ENCODE measurements at regions not wholly inside any gene's neighbourhood (a gene's known extent, or its start where the extent isn't known, plus 50 kb on each side); places are given as distances from the start of the nearest gene placed in this dataset.

- Histone ChIP-seq H3K9me3 (ENCODE audit: insufficient read depth, low read depth, low read length) (no peaks in the 10 kb centered on the region), H2BK120ac (ENCODE audit: insufficient read depth, low read length, poor library complexity) (no peak overlapping the region), H3K27ac (ENCODE audit: low read depth, low read length) (no peak overlapping the region), H3K4me3 (ENCODE audit: low read depth, low read length) (no peak overlapping the region), H3K18ac (ENCODE audit: low read length) (no peak overlapping the region), H3K23ac (ENCODE audit: low read length) (no peak overlapping the region), H4K8ac (ENCODE audit: low read depth, low read length) (no peak overlapping the region), H3K4me1 (ENCODE audit: control insufficient read depth in 1 of 2, insufficient read depth in 2 of 2, low read length in 2 of 2) (peaks cover 0 to 2% of the 10 kb centered on the region in 2 experiments), H2BK5ac (ENCODE audit: low read depth, low read length, poor library complexity) (no peak overlapping the region), H3K79me1 (ENCODE audit: low read length) (no peaks in the 10 kb centered on the region), H4K12ac (ENCODE audit: low read depth, low read length) (no peak overlapping the region), H3K4ac (ENCODE audit: low read depth, low read length) (no peak overlapping the region), H3K27me3 (ENCODE audit: insufficient read depth, low read length) (no peaks in the 10 kb centered on the region), H2AK5ac (ENCODE audit: low read length) (no peak overlapping the region), H3K79me2 (ENCODE audit: control insufficient read depth, insufficient read depth, low read length, poor library complexity) (no peaks in the 10 kb centered on the region), H3K9ac (ENCODE audit: low read length) (no peak overlapping the region), H3K36me3 (ENCODE audit: control insufficient read depth in 1 of 2, insufficient read depth in 2 of 2, low read length in 2 of 2) (no peaks in the 10 kb centered on the region), H2BK12ac (ENCODE audit: low read length) (no peak overlapping the region), H4K91ac (ENCODE audit: low read depth, low read length) (no peak overlapping the region), H2AFZ (ENCODE audit: insufficient read depth, low read length, poor library complexity) (no peak overlapping the region), H3K14ac (ENCODE audit: low read length) (no peak overlapping the region), H3K4me2 (ENCODE audit: low read length) (no peak overlapping the region)
- no peak for DNase-seq
- WGBS (ENCODE audit: extremely low coverage, insufficient coverage, insufficient read length) = no CpG with 5 or more reads among the region's 6 CpGs
Observed at GRCh38 chr2:192593561-192593960, 398.8 kb upstream of the TMEFF2 start.

DNA sequence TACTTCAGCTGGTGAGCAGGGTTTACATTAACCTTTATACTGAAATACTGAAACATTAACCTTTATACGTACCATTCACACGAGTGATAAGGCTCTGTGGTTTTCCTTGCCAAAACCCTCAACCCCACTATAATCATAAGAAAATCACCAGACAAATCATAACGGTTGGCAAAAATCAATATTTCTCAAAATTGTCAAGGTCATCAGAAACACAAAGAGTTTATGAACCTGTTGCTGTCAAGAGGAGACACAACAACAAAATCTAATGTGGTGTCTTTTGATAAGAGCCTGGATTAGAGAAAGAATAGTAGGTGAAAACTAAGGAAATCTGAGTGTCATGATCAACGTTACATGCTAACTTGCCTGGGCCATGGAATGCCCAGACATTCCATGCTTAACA is 396.9 kb upstream of the TMEFF2 start:
- Histone ChIP-seq H3K27me3 (ENCODE audit: insufficient read depth, low read length) (no peaks in the 10 kb centered on the region), H2AK5ac (ENCODE audit: low read length) (no peak overlapping the region), H3K4me2 (ENCODE audit: low read length) (no peak overlapping the region), H3K79me1 (ENCODE audit: low read length) (no peaks in the 10 kb centered on the region), H3K27ac (ENCODE audit: low read depth, low read length) (no peak overlapping the region), H3K14ac (ENCODE audit: low read length) (no peak overlapping the region), H4K12ac (ENCODE audit: low read depth, low read length) (no peak overlapping the region), H3K4me3 (ENCODE audit: low read depth, low read length) (no peak overlapping the region), H3K79me2 (ENCODE audit: control insufficient read depth, insufficient read depth, low read length, poor library complexity) (no peaks in the 10 kb centered on the region), H2BK120ac (ENCODE audit: insufficient read depth, low read length, poor library complexity) (no peak overlapping the region), H3K4me1 (ENCODE audit: control insufficient read depth in 1 of 2, insufficient read depth in 2 of 2, low read length in 2 of 2) (peaks cover 0 to 2% of the 10 kb centered on the region in 2 experiments), H3K9ac (ENCODE audit: low read length) (no peak overlapping the region), H3K4ac (ENCODE audit: low read depth, low read length) (no peak overlapping the region), H4K8ac (ENCODE audit: low read depth, low read length) (no peak overlapping the region), H3K23ac (ENCODE audit: low read length) (no peak overlapping the region), H2AFZ (ENCODE audit: insufficient read depth, low read length, poor library complexity) (no peak overlapping the region), H3K9me3 (ENCODE audit: insufficient read depth, low read depth, low read length) (no peaks in the 10 kb centered on the region), H2BK12ac (ENCODE audit: low read length) (no peak overlapping the region), H2BK5ac (ENCODE audit: low read depth, low read length, poor library complexity) (no peak overlapping the region), H4K91ac (ENCODE audit: low read depth, low read length) (no peak overlapping the region), H3K18ac (ENCODE audit: low read length) (no peak overlapping the region), H3K36me3 (ENCODE audit: control insufficient read depth in 1 of 2, insufficient read depth in 2 of 2, low read length in 2 of 2) (no peaks in the 10 kb centered on the region)
- no CpG with 5 or more reads among the region's 4 CpGs for WGBS (ENCODE audit: extremely low coverage, insufficient coverage, insufficient read length)
- no peak for DNase-seq

GRCh38 chr2:192585418-192585817 is 390.7 kb upstream of the TMEFF2 start:
- Histone ChIP-seq H2AFZ (ENCODE audit: insufficient read depth, low read length, poor library complexity) (no peak overlapping the region), H3K14ac (ENCODE audit: low read length) (no peak overlapping the region), H3K4ac (ENCODE audit: low read depth, low read length) (no peak overlapping the region), H3K4me2 (ENCODE audit: low read length) (no peak overlapping the region), H2BK120ac (ENCODE audit: insufficient read depth, low read length, poor library complexity) (no peak overlapping the region), H3K79me1 (ENCODE audit: low read length) (no peaks in the 10 kb centered on the region), H3K9ac (ENCODE audit: low read length) (no peak overlapping the region), H4K8ac (ENCODE audit: low read depth, low read length) (no peak overlapping the region), H3K18ac (ENCODE audit: low read length) (no peak overlapping the region), H4K12ac (ENCODE audit: low read depth, low read length) (no peak overlapping the region), H4K91ac (ENCODE audit: low read depth, low read length) (no peak overlapping the region), H3K9me3 (ENCODE audit: insufficient read depth, low read depth, low read length) (no peaks in the 10 kb centered on the region), H3K4me3 (ENCODE audit: low read depth, low read length) (no peak overlapping the region), H3K36me3 (ENCODE audit: control insufficient read depth in 1 of 2, insufficient read depth in 2 of 2, low read length in 2 of 2) (no peaks in the 10 kb centered on the region), H2AK5ac (ENCODE audit: low read length) (no peak overlapping the region), H3K27me3 (ENCODE audit: insufficient read depth, low read length) (no peaks in the 10 kb centered on the region), H3K23ac (ENCODE audit: low read length) (no peak overlapping the region), H2BK12ac (ENCODE audit: low read length) (no peak overlapping the region), H2BK5ac (ENCODE audit: low read depth, low read length, poor library complexity) (no peak overlapping the region), H3K4me1 (ENCODE audit: control insufficient read depth in 1 of 2, insufficient read depth in 2 of 2, low read length in 2 of 2) (no peaks in the 10 kb centered on the region), H3K79me2 (ENCODE audit: control insufficient read depth, insufficient read depth, low read length, poor library complexity) (no peaks in the 10 kb centered on the region), H3K27ac (ENCODE audit: low read depth, low read length) (no peak overlapping the region)
- DNase-seq = no peak
- WGBS (ENCODE audit: extremely low coverage, insufficient coverage, insufficient read length) = no CpG with 5 or more reads among the region's 3 CpGs

DNA sequence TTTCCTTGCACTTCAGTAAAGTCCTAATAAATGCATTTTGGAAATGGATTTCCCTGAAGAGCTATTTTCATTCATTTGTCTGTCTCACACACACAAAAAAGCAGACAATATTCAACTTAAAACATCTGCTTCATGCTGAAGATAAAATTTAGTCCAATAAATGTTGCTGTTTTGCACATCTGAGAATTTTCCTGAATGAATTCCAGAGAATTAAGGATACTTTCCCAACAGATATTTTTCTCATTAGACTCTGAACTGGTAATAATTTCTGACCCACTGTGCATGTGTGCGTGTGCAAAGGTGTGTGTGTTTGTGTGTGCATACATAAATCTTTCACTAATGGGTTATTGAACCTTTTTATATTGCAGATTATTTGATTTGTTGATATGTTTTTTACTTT is 390.2 kb upstream of the TMEFF2 start:
- H2BK5ac ChIP-seq (ENCODE audit: low read depth, low read length, poor library complexity) = no peak overlapping the region
- H2BK12ac ChIP-seq (ENCODE audit: low read length) = no peak overlapping the region
- no peaks in the 10 kb centered on the region for H3K27me3 ChIP-seq (ENCODE audit: insufficient read depth, low read length)
- DNase-seq = no peak
- no peak overlapping the region for H3K14ac ChIP-seq (ENCODE audit: low read length)
- no peak overlapping the region for H3K4me2 ChIP-seq (ENCODE audit: low read length)
- H4K91ac ChIP-seq (ENCODE audit: low read depth, low read length) = no peak overlapping the region
- WGBS (ENCODE audit: extremely low coverage, insufficient coverage, insufficient read length) = no CpG with 5 or more reads among the region's 1 CpG
- H3K27ac ChIP-seq (ENCODE audit: low read depth, low read length) = no peak overlapping the region
- H4K12ac ChIP-seq (ENCODE audit: low read depth, low read length) = no peak overlapping the region
- no peaks in the 10 kb centered on the region for H3K79me1 ChIP-seq (ENCODE audit: low read length)
- no peak overlapping the region for H3K18ac ChIP-seq (ENCODE audit: low read length)
- H2AFZ ChIP-seq (ENCODE audit: insufficient read depth, low read length, poor library complexity) = no peak overlapping the region
- no peak overlapping the region for H3K9ac ChIP-seq (ENCODE audit: low read length)
- no peaks in the 10 kb centered on the region for H3K4me1 ChIP-seq (ENCODE audit: control insufficient read depth in 1 of 2, insufficient read depth in 2 of 2, low read length in 2 of 2)
- H3K79me2 ChIP-seq (ENCODE audit: control insufficient read depth, insufficient read depth, low read length, poor library complexity) = no peaks in the 10 kb centered on the region
- no peak overlapping the region for H4K8ac ChIP-seq (ENCODE audit: low read depth, low read length)
- no peak overlapping the region for H2AK5ac ChIP-seq (ENCODE audit: low read length)
- no peak overlapping the region for H3K4me3 ChIP-seq (ENCODE audit: low read depth, low read length)
- no peaks in the 10 kb centered on the region for H3K36me3 ChIP-seq (ENCODE audit: control insufficient read depth in 1 of 2, insufficient read depth in 2 of 2, low read length in 2 of 2)
- no peak overlapping the region for H3K4ac ChIP-seq (ENCODE audit: low read depth, low read length)
- H2BK120ac ChIP-seq (ENCODE audit: insufficient read depth, low read length, poor library complexity) = no peak overlapping the region
- no peak overlapping the region for H3K23ac ChIP-seq (ENCODE audit: low read length)
- no peaks in the 10 kb centered on the region for H3K9me3 ChIP-seq (ENCODE audit: insufficient read depth, low read depth, low read length)

Data from trophoblast cell (in vitro differentiated cells and primary cell).